ENCODE measurements at regions not wholly inside any gene's neighbourhood (a gene's known extent, or its start where the extent isn't known, plus 50 kb on each side); places are given as distances from the start of the nearest gene placed in this dataset.
A peak's percentile ranks its signal among the peaks of the same experiment; 100 is the strongest.
"Not testable (repeated sequence)": the region's sequence is repeated elsewhere in the genome, so short reads cannot be mapped to it uniquely, and the experiment has no call there.

DNA sequence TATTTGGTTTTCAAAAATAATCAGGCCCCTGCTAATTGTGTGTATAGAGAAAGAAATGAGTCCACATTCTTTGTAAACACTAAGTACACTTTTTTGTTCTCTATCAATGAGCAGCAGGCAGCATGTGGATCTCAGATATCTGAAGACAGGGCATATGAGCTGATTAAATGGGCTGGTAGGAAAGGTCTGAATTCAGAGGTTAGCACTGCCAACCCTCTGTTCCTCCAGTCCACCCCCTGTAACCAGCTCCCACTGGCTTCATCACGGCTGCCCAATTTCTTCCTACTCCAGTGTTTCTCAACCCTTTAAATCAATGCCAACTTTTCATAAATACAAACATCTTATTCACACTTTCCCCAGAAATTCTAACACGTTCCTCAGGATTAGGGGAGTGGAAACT lies 128.5 kb downstream of the TPBG start:
- Histone ChIP-seq H4K20me1 (ENCODE audit: control insufficient read depth, extremely low read depth, insufficient read depth, low read length) (no peaks in the 10 kb centered on the region), H3K36me3 (ENCODE audit: control insufficient read depth, insufficient read depth, low read length) (no peaks in the 10 kb centered on the region), H3K4me1 (ENCODE audit: control insufficient read depth, extremely low read depth, insufficient read depth, low read length) (no peaks in the 10 kb centered on the region), H3K79me2 (ENCODE audit: control insufficient read depth, insufficient read depth, low read length) (no peaks in the 10 kb centered on the region), H3K27me3 (ENCODE audit: control insufficient read depth, insufficient read depth, low read length) (no peaks in the 10 kb centered on the region), H2AFZ (ENCODE audit: low read length) (no peak overlapping the region), H3K27ac (ENCODE audit: insufficient read depth, low read length) (no peak overlapping the region), H3K4me3 (replicated peaks in 1 of 4; ENCODE audit: control extremely low read depth in 1 of 4, insufficient read depth in 1 of 4, low read depth in 3 of 4, low read length in 4 of 4) (no peak overlapping the region), H3K9ac (ENCODE audit: insufficient read depth, low read length) (no peak overlapping the region), H3K9me3 (ENCODE audit: control insufficient read depth, insufficient read depth, low read depth, low read length) (no peaks in the 10 kb centered on the region), H3K4me2 (ENCODE audit: extremely low read depth, insufficient read depth, low read length) (no peak overlapping the region)
- TF ChIP-seq CTCF (conservative IDR thresholded peaks at IDR 0.05 in 1 of 2, IDR thresholded peaks at IDR 0.05 in 1 of 2; ENCODE audit: low read depth in 1 of 2, low read length in 2 of 2): no peak
- no peak for DNase-seq (ENCODE audit: low read depth in 2 of 2)

DNA sequence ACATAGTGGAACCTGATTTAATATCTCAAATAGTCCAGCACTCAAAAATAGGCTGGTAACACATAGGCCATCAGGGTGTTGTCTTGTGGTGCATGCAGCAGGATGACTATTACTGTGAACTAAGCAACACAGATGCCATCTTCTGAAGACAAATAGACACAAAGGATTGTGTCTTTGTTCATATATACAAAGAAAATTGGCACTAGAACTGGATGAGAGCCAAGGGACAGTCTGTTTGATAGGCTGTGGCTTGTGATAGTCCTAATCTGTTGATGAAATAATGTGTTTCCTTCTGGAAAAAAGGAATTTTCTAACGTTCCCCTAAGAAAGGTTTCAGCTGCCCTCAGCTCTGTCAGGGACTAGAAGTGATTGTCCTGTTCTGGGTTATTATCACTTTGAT lies 129.8 kb downstream of the TPBG start:
- H3K9me3 ChIP-seq (ENCODE audit: control insufficient read depth, insufficient read depth, low read depth, low read length): no peaks in the 10 kb centered on the region
- no peak overlapping the region for H3K4me3 ChIP-seq (replicated peaks in 1 of 4; ENCODE audit: control extremely low read depth in 1 of 4, insufficient read depth in 1 of 4, low read depth in 3 of 4, low read length in 4 of 4)
- H4K20me1 ChIP-seq (ENCODE audit: control insufficient read depth, extremely low read depth, insufficient read depth, low read length): no peaks in the 10 kb centered on the region
- H3K4me2 ChIP-seq (ENCODE audit: extremely low read depth, insufficient read depth, low read length): no peak overlapping the region
- no peak overlapping the region for H3K9ac ChIP-seq (ENCODE audit: insufficient read depth, low read length)
- H3K27ac ChIP-seq (ENCODE audit: insufficient read depth, low read length): no peak overlapping the region
- no peaks in the 10 kb centered on the region for H3K79me2 ChIP-seq (ENCODE audit: control insufficient read depth, insufficient read depth, low read length)
- H3K27me3 ChIP-seq (ENCODE audit: control insufficient read depth, insufficient read depth, low read length): no peaks in the 10 kb centered on the region
- TF ChIP-seq CTCF (conservative IDR thresholded peaks at IDR 0.05 in 1 of 2, IDR thresholded peaks at IDR 0.05 in 1 of 2; ENCODE audit: low read depth in 1 of 2, low read length in 2 of 2) (no peak), EZH2 (IDR thresholded peaks at IDR 0.05; ENCODE audit: low read length, missing control alignments) (no peak)
- no peaks in the 10 kb centered on the region for H3K4me1 ChIP-seq (ENCODE audit: control insufficient read depth, extremely low read depth, insufficient read depth, low read length)
- no peak for DNase-seq (ENCODE audit: low read depth in 2 of 2)
- H2AFZ ChIP-seq (ENCODE audit: low read length): no peak overlapping the region
- H3K36me3 ChIP-seq (ENCODE audit: control insufficient read depth, insufficient read depth, low read length): no peaks in the 10 kb centered on the region

- Histone ChIP-seq H3K36me3 (ENCODE audit: control insufficient read depth, insufficient read depth, low read length) (no peaks in the 10 kb centered on the region), H4K20me1 (ENCODE audit: control insufficient read depth, extremely low read depth, insufficient read depth, low read length) (no peaks in the 10 kb centered on the region), H3K9me3 (ENCODE audit: control insufficient read depth, insufficient read depth, low read depth, low read length) (no peaks in the 10 kb centered on the region), H2AFZ (ENCODE audit: low read length) (no peak overlapping the region), H3K79me2 (ENCODE audit: control insufficient read depth, insufficient read depth, low read length) (no peaks in the 10 kb centered on the region), H3K4me1 (ENCODE audit: control insufficient read depth, extremely low read depth, insufficient read depth, low read length) (no peaks in the 10 kb centered on the region), H3K4me2 (ENCODE audit: extremely low read depth, insufficient read depth, low read length) (no peak overlapping the region), H3K9ac (ENCODE audit: insufficient read depth, low read length) (no peak overlapping the region), H3K27ac (ENCODE audit: insufficient read depth, low read length) (no peak overlapping the region), H3K4me3 (replicated peaks in 1 of 4; ENCODE audit: control extremely low read depth in 1 of 4, insufficient read depth in 1 of 4, low read depth in 3 of 4, low read length in 4 of 4) (no peak overlapping the region), H3K27me3 (ENCODE audit: control insufficient read depth, insufficient read depth, low read length) (no peaks in the 10 kb centered on the region)
- TF ChIP-seq CTCF (conservative IDR thresholded peaks at IDR 0.05 in 1 of 2, IDR thresholded peaks at IDR 0.05 in 1 of 2; ENCODE audit: low read depth in 1 of 2, low read length in 2 of 2) (no peak), EZH2 (IDR thresholded peaks at IDR 0.05; ENCODE audit: low read length, missing control alignments) (no peak)
- peak in 1 of 2 donors; percentile 3 for DNase-seq (ENCODE audit: low read depth in 2 of 2)
Measured at GRCh38 chr6:82494367-82494766, 130.8 kb downstream of the TPBG start.

DNA sequence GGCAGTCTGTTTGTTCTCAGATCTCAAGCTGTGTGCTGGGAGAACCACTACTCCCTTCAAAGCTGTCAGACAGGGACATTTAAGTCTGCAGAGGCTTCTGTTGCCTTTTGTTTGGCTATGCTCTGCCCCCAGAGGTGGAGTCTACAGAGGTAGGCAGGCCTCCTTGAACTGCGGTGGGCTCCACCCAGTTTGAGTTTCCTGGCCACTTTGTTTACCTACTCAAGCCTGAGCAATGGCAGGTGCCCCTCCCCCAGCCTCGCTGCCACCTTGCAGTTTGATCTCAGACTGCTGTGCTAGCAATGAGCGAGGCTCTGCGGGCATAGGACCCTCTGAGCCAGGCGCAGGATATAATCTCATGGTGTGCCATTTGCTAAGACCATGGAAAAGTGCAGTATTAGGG lies 138.3 kb downstream of the TPBG start:
- H3K9ac ChIP-seq (ENCODE audit: insufficient read depth, low read length); H3K9me3 ChIP-seq (ENCODE audit: control insufficient read depth, insufficient read depth, low read depth, low read length); H3K4me3 ChIP-seq (replicated peaks in 1 of 4; ENCODE audit: control extremely low read depth in 1 of 4, insufficient read depth in 1 of 4, low read depth in 3 of 4, low read length in 4 of 4); DNase-seq (ENCODE audit: low read depth in 2 of 2); H3K27me3 ChIP-seq (ENCODE audit: control insufficient read depth, insufficient read depth, low read length); H3K27ac ChIP-seq (ENCODE audit: insufficient read depth, low read length); H4K20me1 ChIP-seq (ENCODE audit: control insufficient read depth, extremely low read depth, insufficient read depth, low read length); H3K36me3 ChIP-seq (ENCODE audit: control insufficient read depth, insufficient read depth, low read length); H3K4me2 ChIP-seq (ENCODE audit: extremely low read depth, insufficient read depth, low read length); H3K4me1 ChIP-seq (ENCODE audit: control insufficient read depth, extremely low read depth, insufficient read depth, low read length); H3K79me2 ChIP-seq (ENCODE audit: control insufficient read depth, insufficient read depth, low read length); H2AFZ ChIP-seq (ENCODE audit: low read length): not testable (repeated sequence)

All from fibroblast of lung (primary cell).